ENCODE measurements at regions not wholly inside any gene's neighbourhood (a gene's known extent, or its start where the extent isn't known, plus 50 kb on each side); places are given as distances from the start of the nearest gene placed in this dataset.

- DNase-seq (ENCODE audit: low spot score): no peak
- TF ChIP-seq CTCF (IDR thresholded peaks at IDR 0.05): no peak
- ATAC-seq (ENCODE audit: low FRiP score): no peak
Observed at GRCh38 chr1:70914224-70914623, 133.4 kb downstream of the PTGER3 start.

DNA sequence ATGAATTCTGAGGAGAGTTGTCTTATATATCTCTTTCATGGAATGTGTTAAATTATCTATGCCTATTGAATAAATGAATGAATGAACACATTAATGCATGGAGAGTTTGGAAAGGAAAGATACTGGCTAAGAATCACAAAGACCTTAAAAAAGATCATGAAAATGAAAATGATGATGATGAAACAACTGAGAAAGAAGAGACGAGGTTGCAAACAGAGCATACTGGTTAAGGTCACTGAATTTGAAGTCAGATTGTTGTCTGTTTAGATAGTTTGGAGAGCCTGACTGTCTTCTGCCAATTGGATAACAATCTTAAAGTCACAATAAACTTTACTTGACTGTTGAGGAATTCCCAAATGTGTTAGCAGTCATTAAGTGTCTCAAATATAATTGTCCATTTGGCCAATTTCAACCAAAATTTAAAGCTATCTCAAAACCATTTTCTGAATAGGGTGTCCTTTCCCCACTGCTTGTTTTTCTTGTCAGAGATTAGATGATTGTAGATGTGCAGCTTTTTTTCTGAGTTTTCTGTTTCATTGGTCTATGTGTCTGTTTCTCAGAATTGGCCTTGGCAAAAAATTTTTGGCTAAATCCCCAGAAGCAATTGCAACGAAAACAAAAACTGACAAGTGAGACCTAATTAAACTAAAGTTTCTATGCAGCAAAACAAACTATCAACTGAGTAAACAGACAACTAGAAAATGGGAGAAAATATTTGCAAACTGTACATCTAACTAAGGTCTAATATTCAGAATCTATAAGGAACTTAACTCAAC is 132.2 kb downstream of the PTGER3 start:
- TF ChIP-seq CTCF (IDR thresholded peaks at IDR 0.05): no peak
- ATAC-seq (ENCODE audit: low FRiP score) (no peak), DNase-seq (ENCODE audit: low spot score) (no peak)

DNA sequence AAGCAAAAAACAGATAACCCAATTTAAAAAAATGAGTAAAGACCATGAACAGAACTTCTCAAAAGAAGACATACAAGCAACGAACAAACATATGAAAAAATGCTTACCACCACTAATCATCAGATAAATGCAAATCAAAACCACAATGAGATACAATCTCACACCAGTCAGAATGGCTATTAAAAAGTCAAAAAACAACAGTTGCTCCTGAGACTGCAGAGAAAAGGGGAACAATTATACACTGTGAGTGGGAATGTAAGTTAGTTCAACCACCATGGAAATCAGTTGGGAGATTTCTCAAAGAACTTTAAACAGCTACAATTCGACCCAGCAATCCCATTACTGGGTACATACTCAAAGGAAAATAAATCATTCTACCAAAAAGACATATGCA is 131.6 kb downstream of the PTGER3 start:
- no peak for ATAC-seq (ENCODE audit: low FRiP score)
- no peak for TF ChIP-seq CTCF (IDR thresholded peaks at IDR 0.05)
- no peak for DNase-seq (ENCODE audit: low spot score)

DNA sequence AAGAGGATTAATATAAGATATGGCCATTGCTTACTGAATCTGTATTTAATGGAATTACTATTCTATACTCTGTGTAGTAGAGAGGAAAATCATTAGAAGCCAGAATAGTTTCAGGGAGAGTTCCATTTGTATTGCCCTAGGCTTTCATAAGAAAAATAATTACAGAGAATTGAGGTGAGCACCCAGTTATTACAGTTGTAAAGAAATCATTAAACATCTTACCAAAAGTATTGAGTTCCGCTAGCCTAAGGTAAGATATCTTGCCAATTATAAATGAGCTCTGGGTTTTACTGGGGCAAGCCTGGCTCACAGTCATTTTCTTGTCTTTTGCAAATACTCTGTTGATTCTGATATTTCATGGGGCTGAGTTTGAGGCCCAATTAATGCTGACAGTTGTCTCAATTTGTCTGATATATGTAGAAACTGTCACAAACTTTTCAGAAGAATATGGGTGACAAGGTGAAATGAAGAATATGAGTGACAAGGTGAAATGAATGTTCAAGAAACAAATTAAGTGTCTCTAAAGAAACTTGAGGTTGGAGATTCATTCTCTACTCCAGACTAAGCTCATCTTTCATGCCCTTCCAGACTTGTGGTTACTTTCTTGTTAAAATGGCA is 127.8 kb downstream of the PTGER3 start:
- no peak for TF ChIP-seq CTCF (IDR thresholded peaks at IDR 0.05)
- no peak for DNase-seq (ENCODE audit: low spot score)
- ATAC-seq (ENCODE audit: low FRiP score): no peak
